ENCODE measurements at regions not wholly inside any gene's neighbourhood (a gene's known extent, or its start where the extent isn't known, plus 50 kb on each side); places are given as distances from the start of the nearest gene placed in this dataset.

GRCh38 chr1:73617145-73617544 is 580.8 kb downstream of the LRRIQ3 start:
- TF ChIP-seq SNAI2 (CRISPR knock-in tag; IDR thresholded peaks at IDR 0.05) = no peak
- no peak for TF ChIP-seq ISL1 (CRISPR knock-in tag; IDR thresholded peaks at IDR 0.05)
- no peak for TF ChIP-seq ZNF70 (CRISPR knock-in tag; IDR thresholded peaks at IDR 0.05)
- TF ChIP-seq RARB (CRISPR knock-in tag; IDR thresholded peaks at IDR 0.05) = no peak
- no peak for ATAC-seq

GRCh38 chr1:73611681-73612080 is 586.3 kb downstream of the LRRIQ3 start:
- ATAC-seq = no peak
- no peak for TF ChIP-seq ESRRG (CRISPR knock-in tag; IDR thresholded peaks at IDR 0.05)
- TF ChIP-seq CREB5 (CRISPR knock-in tag; IDR thresholded peaks at IDR 0.05; ENCODE audit: low read depth) = no peak
- no peak for TF ChIP-seq ZFP30 (CRISPR knock-in tag; IDR thresholded peaks at IDR 0.05)
- no peak for TF ChIP-seq GLIS3 (CRISPR knock-in tag; IDR thresholded peaks at IDR 0.05)
- no peak for TF ChIP-seq CSRNP3 (CRISPR knock-in tag; IDR thresholded peaks at IDR 0.05)
- no peak for TF ChIP-seq ZC3H10 (CRISPR knock-in tag; IDR thresholded peaks at IDR 0.05)
- TF ChIP-seq SNAI2 (CRISPR knock-in tag; IDR thresholded peaks at IDR 0.05) = no peak
- no peak for TF ChIP-seq ARNTL (CRISPR knock-in tag; IDR thresholded peaks at IDR 0.05; ENCODE audit: borderline replicate concordance, low read depth)
- no peak for TF ChIP-seq ZNF70 (CRISPR knock-in tag; IDR thresholded peaks at IDR 0.05)
- no peak for TF ChIP-seq ISL1 (CRISPR knock-in tag; IDR thresholded peaks at IDR 0.05)
- TF ChIP-seq RARB (CRISPR knock-in tag; IDR thresholded peaks at IDR 0.05) = no peak
- no peak for TF ChIP-seq TSHZ2 (CRISPR knock-in tag; IDR thresholded peaks at IDR 0.05)
- no peak for TF ChIP-seq CSDC2 (CRISPR knock-in tag; IDR thresholded peaks at IDR 0.05)
- no peak for TF ChIP-seq OSR1 (CRISPR knock-in tag; IDR thresholded peaks at IDR 0.05)
- no peak for TF ChIP-seq PPARA (CRISPR knock-in tag; IDR thresholded peaks at IDR 0.05; ENCODE audit: borderline replicate concordance)
- TF ChIP-seq ZFP3 (CRISPR knock-in tag; IDR thresholded peaks at IDR 0.05) = no peak
- no peak for TF ChIP-seq BACH2 (CRISPR knock-in tag; IDR thresholded peaks at IDR 0.05; ENCODE audit: borderline replicate concordance)
- no peak for TF ChIP-seq TOX (CRISPR knock-in tag; IDR thresholded peaks at IDR 0.05; ENCODE audit: borderline replicate concordance)

- no peak for ATAC-seq
- TF ChIP-seq ZNF70 (CRISPR knock-in tag; IDR thresholded peaks at IDR 0.05) (no peak), TSHZ2 (CRISPR knock-in tag; IDR thresholded peaks at IDR 0.05) (no peak), ZNF8 (CRISPR knock-in tag; IDR thresholded peaks at IDR 0.05) (no peak), SNAI2 (CRISPR knock-in tag; IDR thresholded peaks at IDR 0.05) (no peak), CSRNP3 (CRISPR knock-in tag; IDR thresholded peaks at IDR 0.05) (no peak), BACH2 (CRISPR knock-in tag; IDR thresholded peaks at IDR 0.05; ENCODE audit: borderline replicate concordance) (no peak), ZFP30 (CRISPR knock-in tag; IDR thresholded peaks at IDR 0.05) (no peak), ESRRG (CRISPR knock-in tag; IDR thresholded peaks at IDR 0.05) (no peak), PPARA (CRISPR knock-in tag; IDR thresholded peaks at IDR 0.05; ENCODE audit: borderline replicate concordance) (no peak), CREB5 (CRISPR knock-in tag; IDR thresholded peaks at IDR 0.05; ENCODE audit: low read depth) (no peak), RARB (CRISPR knock-in tag; IDR thresholded peaks at IDR 0.05) (no peak), CSDC2 (CRISPR knock-in tag; IDR thresholded peaks at IDR 0.05) (no peak), ISL1 (CRISPR knock-in tag; IDR thresholded peaks at IDR 0.05) (no peak), OSR1 (CRISPR knock-in tag; IDR thresholded peaks at IDR 0.05) (no peak), PATZ1 (CRISPR knock-in tag; IDR thresholded peaks at IDR 0.05; ENCODE audit: borderline replicate concordance) (no peak), GLIS3 (CRISPR knock-in tag; IDR thresholded peaks at IDR 0.05) (no peak)
Measured at GRCh38 chr1:73604739-73605138, 593.2 kb downstream of the LRRIQ3 start.
